MM.1S (cell line): ENCODE measurements at regions not wholly inside any gene's neighbourhood (a gene's known extent, or its start where the extent isn't known, plus 50 kb on each side); places are given as distances from the start of the nearest gene placed in this dataset.

Experiments
- DNase-seq: peaks from one replicate; pipeline ENCODE4 v3.0.0-alpha.2; 2015
- H2AFZ ChIP-seq: fragments of 300-600 bp; sonication (generic); 2 replicates; pipeline ENCODE4 v1.6.0; 2016; ENCODE audit warnings: antibody characterized with exemption, low read length
- H3F3A ChIP-seq: fragments of 300-600 bp; sonication (generic); 2 replicates; pipeline ENCODE4 v1.6.1; 2016; ENCODE audit warnings: mild to moderate bottlenecking, antibody characterized with exemption, low read length, moderate library complexity, mixed read lengths; ENCODE audit not compliant: insufficient read depth
- H3K27ac ChIP-seq: fragments of 300-600 bp; sonication (generic); 2 replicates; pipeline ENCODE4 v1.5.1; 2016; ENCODE audit warnings: mild to moderate bottlenecking, low read length
- H3K27me3 ChIP-seq: fragments of 300-600 bp; sonication (generic); replicated peaks from 2 replicates; pipeline ENCODE4 v1.6.0; 2016; ENCODE audit warnings: low read length; ENCODE audit not compliant: insufficient read depth
- H3K36me3 ChIP-seq: fragments of 300-600 bp; sonication (generic); replicated peaks from 2 replicates; pipeline ENCODE4 v1.6.1; 2016; ENCODE audit warnings: mild to moderate bottlenecking, low read length, mixed read lengths; ENCODE audit not compliant: insufficient read depth
- H3K4me1 ChIP-seq: fragments of 300-600 bp; sonication (generic); 2 replicates; pipeline ENCODE4 v1.6.1; 2016; ENCODE audit warnings: low read length, mixed read lengths
- H3K4me2 ChIP-seq: fragments of 300-600 bp; sonication (generic); 2 replicates; pipeline ENCODE4 v1.6.0; 2016; ENCODE audit warnings: low read depth, low read length
- H3K4me3 ChIP-seq: fragments of 300-600 bp; sonication (generic); 2 replicates; pipeline ENCODE4 v1.5.1; 2016; ENCODE audit warnings: low read length, mixed read lengths
- H3K79me2 ChIP-seq: fragments of 300-600 bp; sonication (generic); 2 replicates; pipeline ENCODE4 v1.6.1; 2016; ENCODE audit warnings: mixed run types, low read length, mixed read lengths
- H3K9ac ChIP-seq: fragments of 300-600 bp; sonication (generic); 2 replicates; pipeline ENCODE4 v1.6.1; 2016; ENCODE audit warnings: low read length, mixed read lengths
- H3K9me2 ChIP-seq: fragments of 300-600 bp; sonication (generic); replicated peaks from 2 replicates; pipeline ENCODE4 v1.6.1; 2016; ENCODE audit warnings: mild to moderate bottlenecking, low read length, mixed read lengths; ENCODE audit not compliant: insufficient read depth
- H3K9me3 ChIP-seq: fragments of 300-600 bp; sonication (generic); replicated peaks from 2 replicates; pipeline ENCODE4 v1.6.1; 2016; ENCODE audit warnings: mild to moderate bottlenecking, low read length, mixed read lengths; ENCODE audit not compliant: insufficient read depth
- H4K20me1 ChIP-seq: fragments of 300-600 bp; sonication (generic); 2 replicates; pipeline ENCODE4 v1.6.1; 2016; ENCODE audit warnings: mild to moderate bottlenecking, low read length, moderate library complexity, mixed read lengths; ENCODE audit not compliant: insufficient read depth
- EZH2 ChIP-seq: fragments of 300-600 bp; sonication (generic); optimal IDR thresholded peaks from 2 replicates; pipeline ENCODE3; 2017; ENCODE audit warnings: low read depth, mild to moderate bottlenecking, antibody characterized with exemption, low read length, mixed read lengths
- EZH2phosphoT487 ChIP-seq: fragments of 300-600 bp; sonication (generic); IDR thresholded peaks from 2 replicates; pipeline ENCODE4 v1.6.1; 2018; ENCODE audit warnings: antibody characterized with exemption, low read length
- TF ChIP-seq, protein P1 (sequence below): fragments of 300-600 bp; sonication (generic); IDR thresholded peaks from 2 replicates; pipeline ENCODE4 v1.5.1; 2016; ENCODE audit warnings: antibody characterized with exemption, low read length, mixed read lengths

DNA sequence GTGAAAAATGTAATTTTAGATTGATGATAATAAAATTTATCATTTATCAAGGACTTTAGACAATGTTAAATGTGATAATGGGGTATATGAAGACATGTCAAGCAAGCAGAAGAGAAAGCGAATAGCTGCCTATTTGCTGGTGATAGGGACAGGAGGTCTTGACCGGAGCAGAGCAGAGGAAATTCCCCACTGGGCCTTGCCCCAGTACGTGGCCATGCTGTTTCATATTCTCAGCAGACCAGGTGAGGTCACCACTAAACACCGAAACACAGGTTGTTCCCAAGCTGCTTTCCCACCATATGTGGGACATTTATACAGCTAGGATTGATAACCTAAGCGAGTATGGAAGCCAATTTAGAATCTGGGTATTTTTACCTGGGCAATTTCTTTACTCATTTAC lies 1629.6 kb downstream of the FAM181B start:
- H3K4me2 ChIP-seq = no peak overlapping the region
- no peaks in the 10 kb centered on the region for H3K79me2 ChIP-seq
- no peak overlapping the region for H3K9ac ChIP-seq
- no peaks in the 10 kb centered on the region for H4K20me1 ChIP-seq
- H3K4me1 ChIP-seq = no peaks in the 10 kb centered on the region
- no peaks in the 10 kb centered on the region for H3K9me2 ChIP-seq
- H3K27me3 ChIP-seq = no peaks in the 10 kb centered on the region
- H3K4me3 ChIP-seq = no peak overlapping the region
- H3K27ac ChIP-seq = no peak overlapping the region
- TF ChIP-seq EZH2 (no peak), EZH2phosphoT487 (no peak)
- TF ChIP-seq, protein P1, sequence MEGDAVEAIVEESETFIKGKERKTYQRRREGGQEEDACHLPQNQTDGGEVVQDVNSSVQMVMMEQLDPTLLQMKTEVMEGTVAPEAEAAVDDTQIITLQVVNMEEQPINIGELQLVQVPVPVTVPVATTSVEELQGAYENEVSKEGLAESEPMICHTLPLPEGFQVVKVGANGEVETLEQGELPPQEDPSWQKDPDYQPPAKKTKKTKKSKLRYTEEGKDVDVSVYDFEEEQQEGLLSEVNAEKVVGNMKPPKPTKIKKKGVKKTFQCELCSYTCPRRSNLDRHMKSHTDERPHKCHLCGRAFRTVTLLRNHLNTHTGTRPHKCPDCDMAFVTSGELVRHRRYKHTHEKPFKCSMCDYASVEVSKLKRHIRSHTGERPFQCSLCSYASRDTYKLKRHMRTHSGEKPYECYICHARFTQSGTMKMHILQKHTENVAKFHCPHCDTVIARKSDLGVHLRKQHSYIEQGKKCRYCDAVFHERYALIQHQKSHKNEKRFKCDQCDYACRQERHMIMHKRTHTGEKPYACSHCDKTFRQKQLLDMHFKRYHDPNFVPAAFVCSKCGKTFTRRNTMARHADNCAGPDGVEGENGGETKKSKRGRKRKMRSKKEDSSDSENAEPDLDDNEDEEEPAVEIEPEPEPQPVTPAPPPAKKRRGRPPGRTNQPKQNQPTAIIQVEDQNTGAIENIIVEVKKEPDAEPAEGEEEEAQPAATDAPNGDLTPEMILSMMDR = no peak
- no peaks in the 10 kb centered on the region for H3K36me3 ChIP-seq
- no peak overlapping the region for H2AFZ ChIP-seq
- H3K9me3 ChIP-seq = no peaks in the 10 kb centered on the region
- DNase-seq = no peak
- no peaks in the 10 kb centered on the region for H3F3A ChIP-seq

DNA sequence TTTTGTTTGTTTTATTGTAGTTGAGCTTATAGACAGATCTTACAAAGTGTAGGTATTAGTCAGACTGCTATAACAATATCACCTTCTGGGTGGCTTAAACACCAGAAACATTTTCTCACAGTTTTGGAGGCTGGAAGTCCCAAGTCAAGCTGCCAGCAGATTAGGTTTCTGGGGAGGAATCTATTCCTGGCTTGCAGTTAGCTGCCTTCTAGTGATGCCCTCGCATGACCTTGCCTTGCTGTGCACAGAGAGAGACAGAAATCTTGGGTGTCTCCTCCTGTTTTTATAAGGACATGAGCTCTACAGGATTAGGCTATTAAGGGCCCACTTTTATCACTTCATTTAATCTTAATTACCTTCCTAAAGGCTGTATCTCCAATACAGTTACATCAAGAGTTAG lies 1635.2 kb downstream of the FAM181B start:
- no peaks in the 10 kb centered on the region for H3F3A ChIP-seq
- no peaks in the 10 kb centered on the region for H3K79me2 ChIP-seq
- no peaks in the 10 kb centered on the region for H3K4me1 ChIP-seq
- no peaks in the 10 kb centered on the region for H4K20me1 ChIP-seq
- no peak overlapping the region for H3K4me2 ChIP-seq
- TF ChIP-seq, protein P1 = no peak
- TF ChIP-seq EZH2phosphoT487 = no peak
- no peak for TF ChIP-seq EZH2
- no peaks in the 10 kb centered on the region for H3K9me3 ChIP-seq
- no peaks in the 10 kb centered on the region for H3K27me3 ChIP-seq
- H3K9me2 ChIP-seq = no peaks in the 10 kb centered on the region
- H3K27ac ChIP-seq = no peak overlapping the region
- H3K4me3 ChIP-seq = no peak overlapping the region
- H3K36me3 ChIP-seq = no peaks in the 10 kb centered on the region
- no peak for DNase-seq
- no peak overlapping the region for H2AFZ ChIP-seq
- H3K9ac ChIP-seq = no peak overlapping the region

DNA sequence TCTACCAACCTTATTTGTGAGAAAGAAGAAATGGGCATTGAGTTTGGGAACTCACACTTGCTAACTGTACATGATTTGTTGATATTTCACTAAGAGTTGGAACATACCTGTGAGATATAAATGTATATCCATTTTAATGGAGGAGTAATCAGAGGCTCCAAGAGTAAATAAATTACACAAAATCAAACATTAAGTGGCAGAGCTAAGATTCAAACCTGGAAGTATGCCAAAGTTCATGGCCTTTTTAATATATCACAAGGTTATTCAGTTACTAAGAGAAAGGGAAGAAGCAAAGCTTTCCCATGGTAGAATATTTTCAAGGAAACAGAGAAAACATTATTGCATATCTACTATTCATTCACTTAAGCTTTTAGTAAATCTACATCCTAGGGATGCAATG lies 1641.1 kb downstream of the FAM181B start:
- no peaks in the 10 kb centered on the region for H3K36me3 ChIP-seq
- no peaks in the 10 kb centered on the region for H3K9me2 ChIP-seq
- H3K27ac ChIP-seq = no peak overlapping the region
- H3K4me1 ChIP-seq = no peaks in the 10 kb centered on the region
- H3K4me2 ChIP-seq = no peak overlapping the region
- no peaks in the 10 kb centered on the region for H3K79me2 ChIP-seq
- H3K9ac ChIP-seq = no peak overlapping the region
- H3K27me3 ChIP-seq = no peaks in the 10 kb centered on the region
- TF ChIP-seq EZH2 = no peak
- no peak for TF ChIP-seq EZH2phosphoT487
- TF ChIP-seq, protein P1 = no peak
- no peaks in the 10 kb centered on the region for H3K9me3 ChIP-seq
- no peaks in the 10 kb centered on the region for H3F3A ChIP-seq
- no peak for DNase-seq
- no peaks in the 10 kb centered on the region for H4K20me1 ChIP-seq
- no peak overlapping the region for H2AFZ ChIP-seq
- no peak overlapping the region for H3K4me3 ChIP-seq
